Skeletal muscle cell (primary cell): ENCODE measurements at regions not wholly inside any gene's neighbourhood (a gene's known extent, or its start where the extent isn't known, plus 50 kb on each side); places are given as distances from the start of the nearest gene placed in this dataset.
"Not testable (repeated sequence)": the region's sequence is repeated elsewhere in the genome, so short reads cannot be mapped to it uniquely, and the experiment has no call there.

Experiments
- DNase-seq: peaks from one replicate; pipeline ENCODE4 v3.0.0-alpha.2; 2010; ENCODE audit warnings: low read depth
- H3K4me3 ChIP-seq: 2 replicates; pipeline ENCODE4 v1.5.1; 2011; ENCODE audit warnings: low read depth, mild to moderate bottlenecking, control low read depth, low read length, moderate library complexity

- no peak for DNase-seq
- H3K4me3 ChIP-seq, result no peak overlapping the region
Observed at GRCh38 chr1:228666686-228667623, 68.3 kb upstream of the RHOU start.

- no peak for DNase-seq
- H3K4me3 ChIP-seq, result no peak overlapping the region
Observed at GRCh38 chr1:228668553-228669241, 66.6 kb upstream of the RHOU start.

GRCh38 chr1:228669242-228669585, 66.1 kb upstream of the RHOU start:
- H3K4me3 ChIP-seq, result no peak overlapping the region
- DNase-seq, result no peak

GRCh38 chr1:228681076-228681565, 54.2 kb upstream of the RHOU start:
- not testable (repeated sequence) for H3K4me3 ChIP-seq, DNase-seq

GRCh38 chr1:228683428-228683827, 51.9 kb upstream of the RHOU start:
- DNase-seq, result no peak
- H3K4me3 ChIP-seq, result no peak overlapping the region

- DNase-seq, result no peak
Observed at GRCh38 chr1:228684607-228685006, 50.7 kb upstream of the RHOU start.

GRCh38 chr1:228685081-228685660, 50.1 kb upstream of the RHOU start:
- no peak overlapping the region for H3K4me3 ChIP-seq
- no peak for DNase-seq

More at GRCh38 chr1:228684607-228685006, 50.7 kb upstream of the RHOU start:
- H3K4me3 ChIP-seq, result no peak overlapping the region
